RWPE2 (cell line): ENCODE measurements at regions not wholly inside any gene's neighbourhood (a gene's known extent, or its start where the extent isn't known, plus 50 kb on each side); places are given as distances from the start of the nearest gene placed in this dataset.

ENCODE experiments used
- ATAC-seq: fragments of 200-7000 bp; cut with Tn5 transposase; 3 replicates; pipeline ENCODE4 v1.9.1; 2021; ENCODE audit warnings: low read depth
- DNase-seq: peaks from one replicate; pipeline ENCODE4 v3.0.0-alpha.2; 2020; ENCODE audit warnings: low spot score
- H3K27ac ChIP-seq: fragments of 450-650 bp; 2 replicates; pipeline ENCODE4 v1.5.1; 2017; ENCODE audit warnings: mild to moderate bottlenecking; ENCODE audit not compliant: poor library complexity, severe bottlenecking
- H3K27me3 ChIP-seq: fragments of 250-450 bp; sonication (Bioruptor Pico); 2 replicates; pipeline ENCODE4 v1.5.1; 2021; ENCODE audit warnings: mild to moderate bottlenecking, moderate library complexity; ENCODE audit not compliant: insufficient read depth, poor library complexity, severe bottlenecking
- H3K36me3 ChIP-seq: fragments of 250-450 bp; sonication (Bioruptor Pico); 2 replicates; pipeline ENCODE4 v1.5.1; 2020; ENCODE audit warnings: low read depth, mild to moderate bottlenecking, moderate library complexity
- H3K4me1 ChIP-seq: fragments of 250-450 bp; sonication (Bioruptor Pico); 2 replicates; pipeline ENCODE4 v1.5.1; 2021; ENCODE audit warnings: mild to moderate bottlenecking, moderate library complexity; ENCODE audit not compliant: insufficient read depth, poor library complexity, severe bottlenecking
- H3K4me3 ChIP-seq: fragments of 250-450 bp; sonication (Bioruptor Pico); 2 replicates; pipeline ENCODE4 v1.5.1; 2021; ENCODE audit warnings: mild to moderate bottlenecking, moderate library complexity; ENCODE audit not compliant: severe bottlenecking
- H3K9me3 ChIP-seq: fragments of 250-450 bp; sonication (Bioruptor Pico); 2 replicates; pipeline ENCODE4 v1.5.1; 2021; ENCODE audit warnings: mild to moderate bottlenecking, moderate library complexity; ENCODE audit not compliant: severe bottlenecking
- TF ChIP-seq, protein P1 (sequence below): fragments of 450-650 bp; IDR thresholded peaks from one replicate; pipeline ENCODE4 v1.5.1; 2017; ENCODE audit warnings: mild to moderate bottlenecking, moderate library complexity; ENCODE audit not compliant: poor library complexity, severe bottlenecking

DNA sequence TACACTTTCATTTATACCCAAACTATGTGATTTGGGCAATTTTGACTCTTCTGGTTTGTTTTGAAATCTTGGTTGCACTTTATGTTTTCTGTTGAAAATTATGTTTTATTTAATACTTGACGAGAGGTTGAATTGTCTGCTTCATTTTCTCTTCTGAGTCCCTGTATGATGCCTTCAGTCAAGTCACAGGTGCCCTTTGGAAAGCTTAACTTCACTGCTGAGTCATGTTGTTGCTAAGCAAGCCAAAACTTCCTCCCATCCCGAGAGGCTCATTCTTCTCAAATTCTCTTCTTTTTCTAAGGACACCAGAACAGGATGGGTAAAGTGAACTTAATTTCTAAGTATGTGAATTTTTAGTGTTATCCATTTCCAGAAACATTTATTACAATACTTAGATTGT, 455.3 kb upstream of the PTGER4 start:
- DNase-seq: no peak
- ATAC-seq: no peak
- Histone ChIP-seq H3K27ac (no peak overlapping the region), H3K9me3 (no peaks in the 10 kb centered on the region), H3K4me1 (peaks cover 19% of the 10 kb centered on the region), H3K4me3 (no peak overlapping the region), H3K36me3 (no peaks in the 10 kb centered on the region), H3K27me3 (no peaks in the 10 kb centered on the region)
- TF ChIP-seq, protein P1, sequence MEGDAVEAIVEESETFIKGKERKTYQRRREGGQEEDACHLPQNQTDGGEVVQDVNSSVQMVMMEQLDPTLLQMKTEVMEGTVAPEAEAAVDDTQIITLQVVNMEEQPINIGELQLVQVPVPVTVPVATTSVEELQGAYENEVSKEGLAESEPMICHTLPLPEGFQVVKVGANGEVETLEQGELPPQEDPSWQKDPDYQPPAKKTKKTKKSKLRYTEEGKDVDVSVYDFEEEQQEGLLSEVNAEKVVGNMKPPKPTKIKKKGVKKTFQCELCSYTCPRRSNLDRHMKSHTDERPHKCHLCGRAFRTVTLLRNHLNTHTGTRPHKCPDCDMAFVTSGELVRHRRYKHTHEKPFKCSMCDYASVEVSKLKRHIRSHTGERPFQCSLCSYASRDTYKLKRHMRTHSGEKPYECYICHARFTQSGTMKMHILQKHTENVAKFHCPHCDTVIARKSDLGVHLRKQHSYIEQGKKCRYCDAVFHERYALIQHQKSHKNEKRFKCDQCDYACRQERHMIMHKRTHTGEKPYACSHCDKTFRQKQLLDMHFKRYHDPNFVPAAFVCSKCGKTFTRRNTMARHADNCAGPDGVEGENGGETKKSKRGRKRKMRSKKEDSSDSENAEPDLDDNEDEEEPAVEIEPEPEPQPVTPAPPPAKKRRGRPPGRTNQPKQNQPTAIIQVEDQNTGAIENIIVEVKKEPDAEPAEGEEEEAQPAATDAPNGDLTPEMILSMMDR: no peak

DNA sequence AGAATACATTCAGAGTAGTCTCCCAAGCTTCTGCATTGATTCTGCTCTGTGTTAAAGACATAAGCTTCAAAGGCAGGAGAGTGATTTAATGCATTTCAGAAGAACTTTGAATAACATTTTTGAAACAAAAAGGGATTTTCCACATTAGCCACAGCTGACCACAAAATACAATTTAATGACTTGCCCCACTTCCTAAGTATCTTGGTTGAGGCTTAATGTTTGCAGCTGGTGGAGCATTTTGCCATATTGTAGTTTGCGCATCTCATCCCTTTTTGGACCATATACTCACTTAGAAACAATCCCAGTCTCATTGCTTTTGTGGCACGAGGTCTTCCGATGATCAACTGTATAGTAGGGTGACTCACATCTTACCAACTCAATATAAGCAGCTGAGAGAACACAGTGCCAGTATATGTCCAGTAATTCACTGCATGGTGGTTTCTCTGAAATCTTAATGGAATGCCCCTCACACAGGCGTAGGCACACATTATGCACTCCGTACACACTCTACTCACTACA, 455.8 kb upstream of the PTGER4 start:
- no peaks in the 10 kb centered on the region for H3K27me3 ChIP-seq
- H3K36me3 ChIP-seq: no peaks in the 10 kb centered on the region
- H3K4me1 ChIP-seq: peaks cover 19% of the 10 kb centered on the region
- TF ChIP-seq, protein P1: no peak
- ATAC-seq (peak; percentile 86), DNase-seq (no peak)
- H3K9me3 ChIP-seq: no peaks in the 10 kb centered on the region
- H3K4me3 ChIP-seq: no peak overlapping the region
- H3K27ac ChIP-seq: no peak overlapping the region

DNA sequence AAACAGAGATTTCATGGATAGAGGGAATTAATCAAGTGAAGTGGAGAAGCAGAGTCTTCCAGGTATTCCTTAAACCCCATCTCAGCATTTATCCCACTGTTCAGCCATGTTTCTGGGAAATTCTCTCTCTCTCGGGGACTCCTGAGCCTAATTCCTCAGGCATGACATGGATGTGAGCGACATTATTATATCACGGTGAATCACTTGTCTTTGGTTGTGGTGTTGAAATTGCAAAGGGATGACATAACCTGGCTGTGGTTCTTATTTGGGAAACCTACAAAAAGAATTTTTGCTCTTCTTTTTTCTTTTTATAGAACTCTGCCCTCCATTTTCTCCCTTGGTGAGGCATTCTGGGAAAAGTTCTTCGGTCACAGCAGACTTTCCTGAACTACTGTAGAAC, 457.9 kb upstream of the PTGER4 start:
- TF ChIP-seq, protein P1: no peak
- no peaks in the 10 kb centered on the region for H3K9me3 ChIP-seq
- H3K4me1 ChIP-seq: peaks cover 19% of the 10 kb centered on the region
- DNase-seq (no peak), ATAC-seq (peak; percentile 73)
- H3K4me3 ChIP-seq: no peak overlapping the region
- H3K36me3 ChIP-seq: no peaks in the 10 kb centered on the region
- no peaks in the 10 kb centered on the region for H3K27me3 ChIP-seq
- H3K27ac ChIP-seq: no peak overlapping the region

DNA sequence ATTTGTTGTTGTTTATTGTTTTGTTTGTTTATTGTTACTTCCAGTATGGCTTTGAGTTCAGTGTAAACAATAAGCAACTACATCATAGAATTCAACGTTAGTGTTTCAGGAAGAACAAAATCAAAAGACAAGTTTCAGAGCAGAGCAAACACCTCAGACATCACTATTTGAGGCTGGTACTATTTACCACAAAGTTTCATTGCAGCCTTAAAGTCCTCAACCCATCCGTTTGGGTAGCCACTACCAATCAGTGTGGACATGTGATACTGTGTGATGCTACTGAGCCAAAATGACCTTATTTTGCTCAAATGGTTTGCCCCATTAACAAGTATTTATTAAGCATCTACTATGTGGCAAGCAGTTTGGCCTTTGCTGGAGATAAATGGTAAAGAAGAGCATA, 458.5 kb upstream of the PTGER4 start:
- Histone ChIP-seq H3K4me3 (no peak overlapping the region), H3K9me3 (no peaks in the 10 kb centered on the region), H3K27me3 (no peaks in the 10 kb centered on the region), H3K27ac (no peak overlapping the region), H3K36me3 (no peaks in the 10 kb centered on the region), H3K4me1 (peaks cover 19% of the 10 kb centered on the region)
- TF ChIP-seq, protein P1: no peak
- no peak for ATAC-seq
- no peak for DNase-seq

DNA sequence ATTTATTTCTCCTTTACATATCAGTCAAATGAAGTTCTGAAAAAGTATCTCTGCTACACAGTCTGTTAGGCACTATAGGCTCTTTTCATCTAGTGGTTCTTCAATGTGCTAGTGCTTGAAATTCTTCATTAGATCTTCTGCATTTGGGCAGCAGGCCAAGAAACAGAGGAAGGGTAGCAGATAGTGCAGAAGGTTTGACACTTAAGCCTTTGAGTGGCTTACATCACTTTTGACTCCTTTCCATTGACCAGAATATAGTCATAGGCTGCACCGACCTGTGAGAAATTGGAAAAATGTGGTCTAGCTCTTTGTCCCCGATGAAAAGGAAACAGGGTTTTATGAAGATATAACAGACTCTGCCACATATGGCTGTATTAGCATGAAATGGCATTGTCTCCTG, 459.5 kb upstream of the PTGER4 start:
- H3K4me1 ChIP-seq: peaks cover 19% of the 10 kb centered on the region
- TF ChIP-seq, protein P1: no peak
- H3K27ac ChIP-seq: no peak overlapping the region
- no peaks in the 10 kb centered on the region for H3K36me3 ChIP-seq
- H3K27me3 ChIP-seq: no peaks in the 10 kb centered on the region
- no peak for ATAC-seq
- no peak overlapping the region for H3K4me3 ChIP-seq
- no peaks in the 10 kb centered on the region for H3K9me3 ChIP-seq
- no peak for DNase-seq
